HL-60/S4 treated with phorbol 12-myristate 13-acetate at 8.2 ng/mL for 4 days and 3 days (cell line): ENCODE measurements at regions not wholly inside any gene's neighbourhood (a gene's known extent, or its start where the extent isn't known, plus 50 kb on each side); places are given as distances from the start of the nearest gene placed in this dataset.
"Not testable (repeated sequence)": the region's sequence is repeated elsewhere in the genome, so short reads cannot be mapped to it uniquely, and the experiment has no call there.

ENCODE experiments used
- in situ Hi-C: fragments of 300-500 bp; cut with MboI; formaldehyde crosslinking; loops from 2 replicates; pipeline ENCODE4 v1.15.0; 2022; ENCODE audit warnings: low sequenced_read_pairs

DNA sequence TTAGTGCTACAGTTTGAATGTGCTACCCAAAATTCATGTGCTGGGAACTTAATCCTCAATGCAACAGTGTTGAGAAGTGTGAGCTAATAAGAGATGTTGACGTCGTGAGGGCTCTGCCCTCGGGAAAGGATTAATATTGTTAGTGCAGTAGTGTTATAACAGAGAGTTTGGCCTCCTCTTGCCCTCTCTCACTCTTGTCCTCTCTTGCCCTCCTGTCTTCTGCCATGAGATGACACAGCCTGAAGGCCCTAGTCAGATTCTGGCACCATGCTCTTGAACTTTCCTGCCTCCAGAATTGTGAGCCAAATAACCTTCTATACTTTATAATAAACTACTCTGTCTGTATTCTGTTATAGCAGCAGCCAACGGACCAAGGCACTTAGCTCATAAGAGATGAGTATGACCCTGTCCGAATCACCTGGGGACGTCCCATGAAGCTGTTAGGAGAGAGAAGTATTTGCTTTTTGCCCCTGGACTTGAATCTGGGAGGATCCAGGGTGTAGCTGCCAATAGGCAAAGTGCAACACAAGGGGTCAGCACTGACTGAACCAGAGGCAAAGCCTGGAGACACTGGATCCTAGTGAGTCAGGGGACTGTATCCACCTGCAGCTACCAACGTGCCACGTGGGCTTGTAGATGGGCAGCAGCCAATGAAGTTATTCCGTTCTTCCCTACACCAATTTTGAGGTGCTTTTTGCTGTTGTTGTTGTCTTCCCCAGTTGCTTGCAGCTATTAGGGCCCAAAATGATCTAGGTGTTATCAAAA lies 233.7 kb downstream of the THBS2 start:
- in situ Hi-C loops: no loop called here

DNA sequence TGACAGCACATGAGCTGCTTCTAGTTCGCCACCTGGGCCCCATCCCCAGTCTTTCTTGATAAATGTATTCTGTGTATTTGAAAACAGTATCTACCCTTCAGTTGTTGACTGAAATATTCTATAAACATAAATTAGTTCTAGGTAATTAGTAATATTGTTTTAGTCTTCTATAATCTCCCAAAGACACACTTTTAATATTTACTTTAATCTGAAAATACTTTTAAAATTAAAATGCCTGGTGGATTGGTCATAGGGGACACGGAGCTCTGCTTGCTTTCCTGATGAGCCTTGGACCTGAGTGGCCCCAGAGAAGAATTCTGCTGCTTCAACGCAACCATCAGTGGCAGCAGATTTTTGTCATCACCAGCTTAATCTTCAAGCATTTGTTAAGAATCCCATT lies 234.5 kb downstream of the THBS2 start:
- in situ Hi-C loops: no loop called here

DNA sequence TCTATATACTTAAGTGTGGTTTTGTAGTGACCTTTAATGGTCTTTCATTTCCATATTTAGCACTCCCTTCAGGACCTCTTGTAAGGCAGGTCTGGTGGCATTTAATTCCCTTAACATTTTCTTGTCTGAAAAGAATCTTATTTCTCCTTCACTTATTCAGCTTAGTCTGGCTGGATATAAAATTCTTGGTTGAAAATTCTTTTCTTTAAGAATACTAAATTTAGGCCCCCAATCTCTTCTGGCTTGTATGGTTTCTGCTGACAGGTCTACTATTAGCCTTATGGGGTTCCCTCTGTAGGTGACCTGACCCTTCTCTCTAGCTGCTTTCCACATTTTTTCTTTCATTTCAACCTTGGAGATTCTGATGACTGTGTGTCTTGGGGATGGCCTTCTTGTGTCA lies 236.9 kb downstream of the THBS2 start:
- in situ Hi-C loops: no loop called here

DNA sequence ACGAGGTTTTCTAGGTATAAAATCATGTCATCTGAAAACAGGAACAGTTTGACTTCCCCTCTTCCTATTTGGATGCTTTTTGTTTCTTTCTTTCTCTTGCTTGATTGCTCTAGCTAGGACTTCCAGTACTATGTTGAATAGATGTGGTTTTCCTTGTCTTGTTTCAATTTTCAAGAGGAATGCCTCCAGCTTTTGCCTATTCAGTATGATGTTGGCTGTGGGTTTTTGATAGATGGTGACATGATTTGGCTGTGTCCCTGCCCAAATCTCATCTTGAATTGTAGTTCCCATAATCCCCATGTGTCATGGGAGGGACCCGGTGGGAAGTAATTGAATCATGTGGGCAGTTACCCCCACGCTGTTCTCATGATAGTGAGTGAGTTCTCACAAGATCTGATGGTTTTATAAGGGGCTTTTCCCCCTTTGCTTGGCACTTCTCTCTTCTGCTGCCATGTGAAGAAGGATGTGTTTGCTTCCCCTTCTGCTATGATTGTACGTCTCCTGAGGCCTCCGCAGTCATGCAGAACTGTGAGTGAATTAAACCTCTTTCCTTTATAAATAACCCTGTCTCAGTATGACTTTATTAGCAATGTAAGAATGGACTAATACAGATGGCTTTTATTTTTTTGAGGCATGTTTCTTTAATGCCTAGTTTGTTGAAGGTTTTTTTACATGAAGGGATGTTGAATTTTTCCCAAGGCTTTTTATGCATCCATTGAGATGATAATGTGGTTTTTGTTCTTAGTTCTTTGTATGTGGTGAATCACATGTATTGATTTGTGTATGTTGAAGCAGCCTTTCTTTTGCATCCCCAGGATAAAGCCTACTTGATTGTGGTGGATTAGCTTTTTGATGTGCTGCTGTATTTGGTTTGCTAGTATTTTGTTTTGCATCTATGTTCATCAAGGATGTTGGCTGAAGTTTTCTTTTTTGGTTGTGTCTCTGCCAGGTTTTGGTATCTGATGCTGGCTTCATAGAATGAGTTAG lies 239.1 kb downstream of the THBS2 start:
- in situ Hi-C loops: no loop called here

DNA sequence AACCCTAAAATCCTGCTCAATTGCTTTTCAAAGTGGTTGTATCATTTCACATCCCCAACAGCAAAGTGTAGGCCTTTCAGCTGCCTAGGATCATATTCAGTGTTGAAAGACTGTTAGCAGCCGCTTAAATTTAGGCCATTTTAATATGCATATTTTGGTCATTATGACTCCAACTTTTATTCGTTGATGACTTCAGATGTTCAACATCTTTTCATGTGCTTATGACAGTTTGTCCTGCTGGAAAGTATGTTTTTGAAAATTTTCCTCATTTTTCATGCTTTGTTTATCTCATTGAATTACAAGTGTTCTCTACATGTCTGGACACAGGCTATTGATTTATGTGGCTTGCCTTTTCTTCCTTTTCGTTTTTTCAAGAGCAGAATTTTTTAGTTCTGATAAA lies 244.0 kb downstream of the THBS2 start:
- in situ Hi-C loops: no loop called here

DNA sequence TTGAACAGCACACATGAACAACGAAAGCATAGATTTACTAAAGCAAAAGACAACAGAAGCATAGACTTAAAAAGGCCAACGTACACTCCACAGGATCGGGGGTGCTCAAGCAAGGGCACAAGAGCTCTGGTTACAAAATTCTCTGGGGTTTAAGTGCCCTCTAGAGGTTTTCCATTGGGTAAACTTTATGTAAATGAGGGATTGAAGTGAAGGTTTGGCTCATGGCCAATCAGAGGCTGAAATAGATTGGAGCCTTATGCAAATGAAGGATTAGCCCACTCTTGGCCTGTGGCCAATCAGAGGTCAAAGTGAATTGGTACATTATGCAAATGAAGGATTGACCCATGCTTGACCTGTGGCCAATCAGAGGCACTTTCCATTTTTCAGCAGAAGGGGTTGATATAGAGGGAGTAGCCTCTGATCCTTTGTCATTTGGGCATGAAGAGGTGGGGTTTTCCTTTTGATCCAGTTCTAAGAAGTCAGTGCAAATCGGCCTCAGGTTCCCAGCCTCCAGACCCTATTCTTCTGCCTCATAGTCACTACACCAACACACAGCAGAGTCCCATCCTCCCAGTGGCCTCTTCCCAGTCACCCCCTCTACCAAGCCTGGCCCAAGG lies 244.9 kb downstream of the THBS2 start:
- in situ Hi-C loops: no loop called here

DNA sequence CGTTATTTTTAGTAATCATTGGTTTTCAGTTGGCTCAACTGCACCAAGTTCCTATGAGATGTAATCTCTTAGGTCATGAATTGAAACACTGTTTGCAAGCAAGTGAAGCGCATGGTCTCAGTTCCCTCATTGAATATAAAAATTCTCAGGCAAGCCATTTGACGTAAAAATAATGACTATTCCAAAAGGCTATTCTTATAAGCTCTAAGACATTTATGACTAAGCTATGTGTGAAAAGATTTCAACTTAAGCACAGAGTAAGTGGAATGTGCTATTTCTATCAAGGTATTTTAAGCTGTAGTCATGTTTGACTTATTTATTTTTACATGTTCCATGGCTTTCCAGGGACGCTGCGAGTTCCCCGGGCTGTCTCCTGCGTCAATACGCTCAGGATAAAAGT lies 248.5 kb downstream of the THBS2 start:
- in situ Hi-C loops: no loop called here

DNA sequence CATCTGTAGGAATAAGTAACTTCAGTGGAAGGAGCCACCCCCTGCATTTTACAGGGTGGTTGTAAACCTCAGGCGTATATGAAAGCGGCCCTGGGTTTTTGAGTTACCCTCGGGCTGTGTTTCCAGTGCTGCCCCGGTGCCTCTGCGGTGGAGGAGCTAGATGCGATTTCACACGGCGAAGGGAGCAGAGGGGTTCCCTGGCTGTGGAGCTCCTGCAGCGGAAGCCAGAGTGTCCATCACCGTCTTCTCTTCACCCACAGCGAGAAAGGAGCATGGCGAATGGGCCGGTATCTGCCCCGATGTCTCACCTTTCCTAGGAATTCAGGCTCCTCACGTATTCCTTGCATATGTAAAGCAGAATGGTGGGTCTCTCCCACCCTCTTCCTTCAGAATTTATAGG lies 253.6 kb downstream of the THBS2 start:
- in situ Hi-C loops: no loop called here

DNA sequence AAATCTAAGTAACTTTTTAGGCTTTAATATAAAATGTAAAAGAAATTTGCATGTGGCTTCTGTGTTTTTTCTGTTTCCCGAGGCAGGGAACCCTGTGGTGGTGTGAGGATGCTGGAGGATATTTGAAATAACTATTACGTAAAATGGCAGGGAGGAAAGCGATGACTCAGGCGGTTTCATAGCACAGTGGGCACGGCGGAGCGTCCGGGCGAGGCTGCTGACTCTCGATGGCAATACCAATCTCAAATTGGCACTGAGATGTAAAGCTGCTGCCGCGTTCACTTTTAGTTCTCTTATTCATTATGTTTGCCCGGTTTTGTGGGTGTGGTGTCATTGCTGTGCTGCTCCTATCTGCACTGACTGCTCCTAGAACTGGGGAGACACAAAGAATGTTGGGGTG lies 254.3 kb downstream of the THBS2 start:
- in situ Hi-C loops: no loop called here

DNA sequence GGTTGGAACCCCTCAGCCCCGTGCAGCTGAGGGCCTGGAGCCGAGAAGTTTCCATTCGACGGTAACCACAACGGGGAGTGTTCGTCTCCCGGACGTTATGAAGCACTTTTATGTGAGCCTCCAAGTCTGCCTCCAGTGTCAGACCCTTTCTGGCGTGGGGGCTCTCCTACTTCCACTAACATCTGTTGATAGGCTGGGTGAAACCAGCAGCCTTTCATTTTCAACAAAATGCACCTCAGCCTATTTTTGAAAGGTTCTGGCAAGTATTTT lies 257.4 kb downstream of the THBS2 start:
- in situ Hi-C loops: no loop called here

DNA sequence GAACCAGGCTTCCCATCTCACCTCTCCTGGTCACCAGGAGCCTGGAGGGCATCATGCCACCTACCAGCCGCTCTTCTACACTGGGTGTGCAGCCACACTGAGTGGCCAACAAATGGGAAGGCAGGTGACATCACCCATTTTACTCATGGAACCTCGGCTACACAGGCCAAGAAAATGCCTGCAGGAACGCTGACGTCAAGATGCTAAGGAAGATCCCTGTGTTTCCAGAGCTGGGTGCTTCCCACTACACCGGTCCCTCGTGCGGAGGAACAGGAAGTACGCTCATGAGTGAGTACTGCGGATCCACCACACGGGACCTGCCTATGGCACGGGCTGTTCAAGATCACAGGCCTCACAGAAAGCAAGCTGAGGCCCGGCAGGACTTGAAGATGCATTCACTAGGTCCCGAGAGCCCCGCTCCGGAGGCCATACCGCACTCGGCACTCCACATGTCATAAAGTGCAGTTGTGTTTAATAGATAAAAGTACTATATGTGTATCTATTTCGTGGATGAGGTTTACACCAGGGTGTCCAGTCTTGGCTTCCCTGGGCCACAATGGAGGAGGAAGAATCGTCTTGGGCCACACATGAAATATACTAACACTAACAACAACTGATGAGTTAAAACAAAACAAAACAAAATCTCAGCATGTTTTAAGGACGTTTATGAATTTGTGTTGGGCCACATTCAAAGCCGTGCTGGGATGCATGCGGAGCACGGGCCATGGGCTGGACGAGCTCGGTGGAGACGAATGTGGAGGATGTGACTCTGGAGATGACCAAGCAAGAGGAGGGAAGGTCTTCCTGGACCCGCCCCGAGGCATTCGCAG lies 257.9 kb downstream of the THBS2 start:
- in situ Hi-C loops: no loop called here

DNA sequence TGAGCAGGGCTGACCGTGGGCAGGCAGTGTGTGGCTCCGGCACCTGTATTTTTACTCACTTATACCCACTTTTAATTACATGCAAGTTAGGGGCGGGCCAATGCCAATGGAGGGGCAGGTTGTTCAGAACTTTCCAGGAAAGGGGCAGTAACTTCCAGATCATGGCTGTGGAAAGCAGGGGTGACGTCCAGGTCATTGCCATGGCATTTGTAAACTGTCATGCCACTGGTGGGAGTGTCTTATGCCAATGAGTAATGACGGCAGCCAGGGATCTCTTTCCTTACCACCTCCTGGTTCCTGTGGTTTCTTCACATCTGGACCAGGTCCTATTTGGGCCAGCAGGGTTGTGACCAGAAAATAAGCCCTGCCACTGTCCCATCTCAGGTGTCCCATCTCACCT lies 258.7 kb downstream of the THBS2 start:
- in situ Hi-C loops: no loop called here

DNA sequence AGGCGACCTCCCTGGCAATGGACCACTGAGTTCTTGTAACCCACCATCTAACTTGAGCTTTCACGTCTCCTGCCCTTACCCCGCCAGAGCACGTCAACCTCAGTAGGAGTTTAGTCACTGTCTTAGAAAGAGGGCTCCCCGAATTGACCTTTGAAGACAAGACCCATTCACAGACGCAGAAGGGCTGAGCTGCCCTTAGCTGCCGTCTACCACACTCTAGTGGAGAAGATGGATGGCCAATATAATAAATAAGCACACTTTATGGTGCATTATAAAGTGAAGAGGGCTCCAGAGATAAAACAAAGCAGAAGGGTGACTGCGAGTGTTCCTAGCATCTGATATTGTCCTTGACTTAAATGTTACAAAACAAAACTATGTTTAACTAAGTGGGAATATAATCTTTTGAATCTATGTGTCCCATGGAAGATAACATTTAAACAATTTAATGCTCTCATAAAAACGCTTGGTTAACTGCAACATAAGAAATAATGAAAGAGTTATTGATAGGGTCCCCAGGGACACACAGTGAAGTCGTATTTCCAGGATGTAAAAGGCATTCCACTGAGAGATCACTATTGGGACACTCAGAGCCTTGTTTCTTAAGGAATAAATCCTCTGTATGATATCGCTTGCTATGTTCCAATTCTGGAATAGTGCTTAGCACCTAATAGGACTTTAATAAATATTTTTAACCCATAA lies 261.1 kb downstream of the THBS2 start:
- in situ Hi-C loops: no loop called here

DNA sequence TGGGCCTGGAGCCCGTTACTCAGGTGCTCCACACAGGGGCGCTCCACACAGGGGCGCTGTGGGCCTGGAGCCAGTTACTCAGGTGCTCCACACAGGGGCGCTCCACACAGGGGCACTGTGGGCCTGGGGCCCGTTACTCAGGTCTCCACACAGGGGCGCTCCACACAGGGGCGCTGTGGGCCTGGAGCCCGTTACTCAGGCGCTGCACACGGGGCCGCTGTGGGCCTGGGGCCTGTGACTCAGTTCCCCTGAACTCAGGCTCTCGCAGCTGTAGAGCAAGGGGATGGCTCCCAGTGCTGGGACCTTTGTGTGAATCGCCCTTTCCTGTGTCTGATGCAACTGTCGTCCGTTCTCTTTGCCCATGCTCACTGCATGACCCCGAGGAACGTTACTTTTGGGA lies 262.0 kb downstream of the THBS2 start:
- in situ Hi-C loops: not testable (repeated sequence)

DNA sequence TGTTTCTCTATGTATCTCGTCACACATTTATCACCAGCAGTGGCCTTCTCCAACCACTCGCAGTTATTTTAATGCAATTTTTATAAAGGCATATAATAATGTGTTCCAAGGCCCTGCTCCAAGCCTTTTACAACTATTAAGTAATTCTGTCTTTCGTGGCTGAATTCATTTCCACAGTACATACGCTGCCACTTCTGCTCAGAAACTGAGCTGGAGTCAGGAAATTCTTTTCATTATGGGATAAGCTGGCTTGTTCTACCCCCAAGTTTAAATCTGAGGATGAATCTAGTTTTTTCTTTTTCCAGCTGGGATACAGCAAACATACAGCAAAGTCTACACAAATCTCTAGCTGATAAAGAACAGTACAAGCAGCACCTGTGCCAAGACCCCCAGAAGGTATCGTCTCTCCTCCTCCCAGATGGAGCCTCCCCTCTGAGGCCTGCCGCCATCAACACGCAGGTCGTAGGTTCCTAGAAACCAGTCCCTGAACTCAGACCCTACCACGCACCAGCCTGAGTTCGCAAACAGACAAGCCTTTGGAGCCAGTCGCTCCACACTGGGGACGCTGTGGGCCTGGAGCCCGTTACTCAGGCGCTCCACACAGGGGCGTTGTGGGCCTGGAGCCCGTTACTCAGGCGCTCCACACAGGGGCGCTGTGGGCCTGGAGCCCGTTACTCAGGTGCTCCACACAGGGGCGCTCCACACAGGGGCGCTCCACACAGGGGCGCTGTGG lies 263.5 kb downstream of the THBS2 start:
- in situ Hi-C loops: no loop called here

DNA sequence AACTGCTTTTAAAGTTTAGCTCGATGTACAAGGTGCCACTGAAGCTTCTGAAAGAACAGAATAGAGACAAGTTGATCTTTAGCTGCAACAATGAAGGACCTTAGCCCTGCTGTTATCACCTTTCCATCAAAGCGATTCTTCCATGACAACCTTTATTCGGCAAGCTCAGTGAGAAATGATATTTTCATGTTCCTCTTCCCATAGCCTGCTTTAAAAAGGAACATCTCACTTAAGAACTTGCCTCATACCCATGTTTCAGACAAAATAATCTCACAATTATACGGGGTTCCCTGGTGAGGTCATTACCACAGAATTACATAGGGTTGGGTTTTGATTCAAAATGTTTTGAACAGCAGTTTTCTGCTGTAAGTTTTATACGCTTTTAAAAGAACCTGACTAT lies 264.2 kb downstream of the THBS2 start:
- in situ Hi-C loops: no loop called here

DNA sequence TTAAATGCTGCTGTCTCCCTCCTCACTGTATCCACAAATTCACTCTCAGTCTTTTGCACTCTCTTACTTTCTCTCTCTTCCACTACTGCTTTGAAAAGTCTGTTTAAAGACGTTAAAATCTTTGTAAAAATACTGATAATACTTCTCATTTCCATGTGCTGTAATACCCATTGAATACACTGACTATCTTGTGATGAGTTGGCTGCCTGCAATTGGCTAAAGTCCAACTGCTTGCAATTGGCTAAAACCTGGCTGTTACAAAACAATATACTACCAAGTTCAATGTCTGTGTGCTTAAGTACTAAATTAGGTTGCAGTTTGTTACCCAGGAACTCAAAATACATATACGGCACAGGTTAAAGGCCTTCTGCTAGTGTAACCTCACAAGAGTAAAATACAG lies 264.8 kb downstream of the THBS2 start:
- in situ Hi-C loops: no loop called here

DNA sequence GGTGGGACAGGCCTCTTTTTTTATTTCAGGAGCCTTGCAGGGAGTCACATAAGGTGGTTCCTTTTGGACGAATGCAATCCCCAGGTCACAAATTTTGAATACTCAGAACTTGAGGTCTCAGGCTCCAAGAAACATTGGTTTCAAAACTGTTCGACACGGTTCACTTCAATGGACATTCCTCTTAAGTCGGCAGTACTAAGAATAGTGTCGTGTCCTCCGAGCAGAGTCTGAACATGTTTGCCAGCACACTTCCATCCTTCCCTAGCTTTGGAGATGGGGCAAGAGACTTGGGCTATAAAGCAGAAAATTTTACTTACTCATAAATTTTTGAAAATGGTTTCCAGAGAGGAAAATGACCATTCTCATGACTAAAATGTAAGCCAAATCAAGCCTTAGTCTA lies 265.4 kb downstream of the THBS2 start:
- in situ Hi-C loops: no loop called here

DNA sequence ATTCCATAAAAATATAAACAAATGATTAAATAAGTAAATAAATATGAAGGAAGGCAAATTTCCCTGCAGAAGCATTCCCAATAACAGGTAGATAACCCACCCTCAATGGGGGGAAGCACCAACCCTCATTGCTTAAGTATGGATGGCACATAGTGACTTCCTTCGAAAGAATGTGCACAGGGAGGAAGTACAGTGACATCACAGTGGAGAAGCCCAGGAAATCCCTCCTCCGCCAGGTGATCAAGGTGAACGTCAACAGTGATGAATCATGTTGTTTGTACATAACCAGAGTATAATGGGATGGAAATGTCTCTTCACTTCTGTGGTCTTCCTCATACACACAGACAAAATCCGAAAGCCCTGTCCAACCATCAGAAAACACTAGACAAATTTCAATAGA lies 267.9 kb downstream of the THBS2 start:
- in situ Hi-C loops: no loop called here

DNA sequence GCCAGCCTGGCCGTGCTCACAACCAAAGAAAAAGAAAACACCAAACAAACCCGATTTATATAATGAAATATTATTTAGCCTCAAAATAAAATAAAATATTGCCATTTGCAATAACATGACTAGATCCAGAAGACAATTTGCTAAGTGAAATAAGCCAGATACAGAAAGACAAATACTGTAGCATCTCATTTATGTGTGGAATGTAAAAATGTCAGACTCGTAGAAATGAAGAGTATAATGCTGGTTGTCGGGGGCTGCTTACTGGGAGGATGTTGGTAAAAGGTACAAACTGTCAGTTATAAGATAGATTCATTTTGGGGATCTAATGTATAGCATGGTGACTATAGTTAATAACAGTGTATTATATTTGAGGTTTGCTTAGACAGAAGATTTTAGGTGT lies 269.7 kb downstream of the THBS2 start:
- in situ Hi-C loops: no loop called here
